ENCODE measurements at regions not wholly inside any gene's neighbourhood (a gene's known extent, or its start where the extent isn't known, plus 50 kb on each side); places are given as distances from the start of the nearest gene placed in this dataset.

DNA sequence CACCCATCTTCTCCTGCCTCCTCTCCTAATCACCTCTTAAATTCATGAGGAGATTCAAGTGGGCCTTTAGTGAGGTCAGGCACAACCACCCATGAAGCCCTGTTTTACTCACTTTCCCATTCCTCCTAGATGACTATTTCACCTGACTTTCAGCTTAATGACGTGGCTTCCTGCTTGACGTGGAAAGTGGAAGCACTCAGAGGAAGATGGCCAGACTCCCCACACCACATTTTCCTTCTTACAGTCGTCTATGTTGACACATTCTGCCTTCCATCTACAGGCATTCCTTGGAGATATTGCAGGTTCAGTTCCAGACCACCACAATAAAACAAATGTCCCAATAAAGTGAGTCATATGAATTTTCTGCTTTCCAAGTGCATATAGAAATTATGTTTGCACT is 146.4 kb upstream of the TAS2R1 start:
- Histone ChIP-seq H4K20me1 (ENCODE audit: insufficient read depth) (no peaks in the 10 kb centered on the region), H3K79me2 (ENCODE audit: insufficient read depth, low read depth) (no peaks in the 10 kb centered on the region), H3K4me1 (ENCODE audit: low read depth, poor library complexity, severe bottlenecking) (no peaks in the 10 kb centered on the region), H3K27me3 (ENCODE audit: insufficient read depth, low read depth) (no peaks in the 10 kb centered on the region), H3K4me2 (no peak overlapping the region), H3K4me3 (IDR thresholded peaks at IDR 0.05; ENCODE audit: insufficient read depth, low read depth, low read length) (no peak overlapping the region), H3K9ac (no peak overlapping the region), H3K36me3 (ENCODE audit: insufficient read depth) (no peaks in the 10 kb centered on the region), H2AFZ (ENCODE audit: low read depth) (no peak overlapping the region), H3K27ac (no peak overlapping the region)
- TF ChIP-seq, protein P1, sequence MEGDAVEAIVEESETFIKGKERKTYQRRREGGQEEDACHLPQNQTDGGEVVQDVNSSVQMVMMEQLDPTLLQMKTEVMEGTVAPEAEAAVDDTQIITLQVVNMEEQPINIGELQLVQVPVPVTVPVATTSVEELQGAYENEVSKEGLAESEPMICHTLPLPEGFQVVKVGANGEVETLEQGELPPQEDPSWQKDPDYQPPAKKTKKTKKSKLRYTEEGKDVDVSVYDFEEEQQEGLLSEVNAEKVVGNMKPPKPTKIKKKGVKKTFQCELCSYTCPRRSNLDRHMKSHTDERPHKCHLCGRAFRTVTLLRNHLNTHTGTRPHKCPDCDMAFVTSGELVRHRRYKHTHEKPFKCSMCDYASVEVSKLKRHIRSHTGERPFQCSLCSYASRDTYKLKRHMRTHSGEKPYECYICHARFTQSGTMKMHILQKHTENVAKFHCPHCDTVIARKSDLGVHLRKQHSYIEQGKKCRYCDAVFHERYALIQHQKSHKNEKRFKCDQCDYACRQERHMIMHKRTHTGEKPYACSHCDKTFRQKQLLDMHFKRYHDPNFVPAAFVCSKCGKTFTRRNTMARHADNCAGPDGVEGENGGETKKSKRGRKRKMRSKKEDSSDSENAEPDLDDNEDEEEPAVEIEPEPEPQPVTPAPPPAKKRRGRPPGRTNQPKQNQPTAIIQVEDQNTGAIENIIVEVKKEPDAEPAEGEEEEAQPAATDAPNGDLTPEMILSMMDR (conservative IDR thresholded peaks at IDR 0.05; ENCODE audit: low read depth, low read length) = no peak

DNA sequence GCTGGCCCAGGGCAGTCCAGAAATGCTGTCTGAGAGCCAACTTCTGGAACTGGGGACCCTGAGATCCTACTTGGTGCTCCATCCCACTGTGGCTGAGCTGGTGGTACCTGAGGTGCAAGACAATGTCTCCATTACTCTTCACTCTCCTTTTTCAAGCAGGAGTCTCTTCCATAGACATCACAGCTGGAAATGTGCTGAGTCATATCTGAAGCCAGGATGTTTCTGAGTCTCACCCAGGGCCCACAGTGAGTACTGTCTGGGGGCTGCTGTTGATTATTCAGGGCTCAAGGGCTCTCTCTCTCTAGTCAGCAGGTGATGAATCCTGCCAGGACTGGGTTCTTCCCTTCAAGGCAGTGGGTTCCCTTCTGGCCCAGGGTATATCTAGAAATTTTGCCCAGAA is 145.2 kb upstream of the TAS2R1 start:
- H3K4me2 ChIP-seq = no peak overlapping the region
- H3K79me2 ChIP-seq (ENCODE audit: insufficient read depth, low read depth) = no peaks in the 10 kb centered on the region
- no peak overlapping the region for H3K9ac ChIP-seq
- H4K20me1 ChIP-seq (ENCODE audit: insufficient read depth) = no peaks in the 10 kb centered on the region
- H3K27me3 ChIP-seq (ENCODE audit: insufficient read depth, low read depth) = no peaks in the 10 kb centered on the region
- no peak overlapping the region for H3K4me3 ChIP-seq (IDR thresholded peaks at IDR 0.05; ENCODE audit: insufficient read depth, low read depth, low read length)
- TF ChIP-seq, protein P1 (conservative IDR thresholded peaks at IDR 0.05; ENCODE audit: low read depth, low read length) = no peak
- H2AFZ ChIP-seq (ENCODE audit: low read depth) = no peak overlapping the region
- H3K36me3 ChIP-seq (ENCODE audit: insufficient read depth) = no peaks in the 10 kb centered on the region
- H3K4me1 ChIP-seq (ENCODE audit: low read depth, poor library complexity, severe bottlenecking) = no peaks in the 10 kb centered on the region
- H3K27ac ChIP-seq = no peak overlapping the region

DNA sequence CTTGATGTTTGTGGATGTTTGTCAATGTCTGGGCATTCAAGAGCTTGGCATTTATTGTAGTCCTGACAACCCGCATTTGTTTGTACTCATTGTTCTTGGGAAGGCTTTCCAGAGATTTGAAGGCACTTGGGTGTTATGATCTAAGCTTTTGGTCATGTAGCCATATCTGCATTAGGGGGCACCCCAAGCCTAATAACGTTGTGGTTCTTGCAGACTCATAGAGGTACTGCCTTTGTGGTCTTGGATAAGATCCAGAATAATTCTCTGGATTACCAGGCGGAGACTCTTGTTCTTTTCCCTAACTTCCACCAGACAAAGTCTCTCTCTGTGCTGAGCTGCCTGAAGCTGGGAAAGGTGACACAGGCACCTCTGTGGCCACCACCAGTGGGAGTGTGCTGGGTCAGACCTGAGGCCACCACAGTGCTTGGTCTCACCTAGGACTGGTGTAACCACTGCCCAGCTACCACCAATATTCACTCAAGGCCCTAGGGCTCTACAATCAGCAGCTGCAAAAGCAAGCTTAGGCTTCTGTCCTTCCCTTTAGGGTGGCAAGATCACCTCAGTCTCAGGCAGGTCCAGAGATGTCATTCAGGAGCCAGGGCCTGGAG is 144.4 kb upstream of the TAS2R1 start:
- Histone ChIP-seq H2AFZ (ENCODE audit: low read depth) (no peak overlapping the region), H3K36me3 (ENCODE audit: insufficient read depth) (no peaks in the 10 kb centered on the region), H4K20me1 (ENCODE audit: insufficient read depth) (no peaks in the 10 kb centered on the region), H3K27me3 (ENCODE audit: insufficient read depth, low read depth) (no peaks in the 10 kb centered on the region), H3K4me2 (no peak overlapping the region), H3K79me2 (ENCODE audit: insufficient read depth, low read depth) (no peaks in the 10 kb centered on the region), H3K27ac (no peak overlapping the region), H3K9ac (no peak overlapping the region), H3K4me1 (ENCODE audit: low read depth, poor library complexity, severe bottlenecking) (no peaks in the 10 kb centered on the region), H3K4me3 (IDR thresholded peaks at IDR 0.05; ENCODE audit: insufficient read depth, low read depth, low read length) (no peak overlapping the region)
- TF ChIP-seq, protein P1 (conservative IDR thresholded peaks at IDR 0.05; ENCODE audit: low read depth, low read length) = no peak

DNA sequence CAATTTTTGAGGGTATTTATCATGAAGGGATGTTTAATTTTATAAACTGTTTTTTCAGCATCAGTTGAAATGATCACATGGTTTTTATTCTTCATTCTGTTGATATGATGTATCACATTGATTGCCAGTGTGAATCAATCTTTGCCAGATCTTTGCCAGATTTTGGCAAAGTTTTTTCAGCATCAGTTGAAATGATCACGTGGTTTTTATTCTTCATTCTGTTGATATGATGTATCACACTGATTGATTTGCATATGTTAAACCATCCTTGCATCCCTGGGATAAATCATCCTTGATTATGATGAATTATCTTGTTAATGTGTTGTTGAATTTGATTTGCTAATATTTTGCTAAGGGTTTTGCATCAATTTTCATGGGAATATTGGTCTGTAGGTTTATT is 140.9 kb upstream of the TAS2R1 start:
- Histone ChIP-seq H3K9ac (no peak overlapping the region), H3K27ac (no peak overlapping the region), H3K4me1 (ENCODE audit: low read depth, poor library complexity, severe bottlenecking) (no peaks in the 10 kb centered on the region), H3K36me3 (ENCODE audit: insufficient read depth) (no peaks in the 10 kb centered on the region), H3K79me2 (ENCODE audit: insufficient read depth, low read depth) (no peaks in the 10 kb centered on the region), H3K27me3 (ENCODE audit: insufficient read depth, low read depth) (no peaks in the 10 kb centered on the region), H4K20me1 (ENCODE audit: insufficient read depth) (no peaks in the 10 kb centered on the region), H3K4me2 (no peak overlapping the region), H3K4me3 (IDR thresholded peaks at IDR 0.05; ENCODE audit: insufficient read depth, low read depth, low read length) (no peak overlapping the region), H2AFZ (ENCODE audit: low read depth) (no peak overlapping the region)
- TF ChIP-seq, protein P1 (conservative IDR thresholded peaks at IDR 0.05; ENCODE audit: low read depth, low read length) = no peak
